ENCODE measurements at regions not wholly inside any gene's neighbourhood (a gene's known extent, or its start where the extent isn't known, plus 50 kb on each side); places are given as distances from the start of the nearest gene placed in this dataset.

DNA sequence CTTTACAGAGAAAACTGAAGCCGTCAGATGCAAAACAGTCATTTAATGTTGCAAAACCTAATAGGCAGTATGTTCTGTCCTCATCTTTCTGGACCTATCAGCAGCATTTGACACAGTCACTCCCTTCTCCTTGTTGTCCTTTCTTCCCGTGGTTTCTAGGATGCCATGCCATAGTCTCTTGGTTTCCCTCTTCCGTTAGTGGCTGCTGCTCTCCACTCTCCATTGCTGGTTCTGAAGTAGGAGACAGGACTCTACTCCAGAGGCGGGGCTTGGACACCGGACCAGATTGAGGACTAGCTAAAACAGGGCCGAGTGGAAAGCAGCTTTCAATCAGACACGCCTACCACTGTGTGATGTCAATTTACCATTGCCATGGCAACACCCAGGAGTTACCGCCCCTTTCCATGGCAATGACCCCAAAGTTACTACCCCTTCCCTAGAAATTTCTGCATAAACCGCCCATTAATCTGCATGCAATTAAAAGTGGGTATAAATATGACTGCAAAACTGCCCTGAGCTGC is 88.8 kb upstream of the CCDC160 start:
- no peaks in the 10 kb centered on the region for H3K9me3 ChIP-seq (ENCODE audit: control extremely low read depth in 1 of 3, control insufficient read depth in 2 of 3, insufficient read depth in 1 of 3, low read length in 2 of 3)
- H3K4me2 ChIP-seq (replicated peaks; ENCODE audit: low read depth, low read length, poor library complexity, severe bottlenecking): peak overlapping the region; percentile 52
- H3K36me3 ChIP-seq (replicated peaks in 1 of 2; ENCODE audit: control extremely low read depth in 1 of 2, control insufficient read depth in 1 of 2, extremely low read depth in 1 of 2, insufficient read depth in 2 of 2, low read length in 1 of 2): no peaks in the 10 kb centered on the region
- intact Hi-C loops (cut with micrococcal nuclease): no loop called here
- H4K20me1 ChIP-seq (ENCODE audit: control insufficient read depth, insufficient read depth, low read length, poor library complexity, severe bottlenecking): no peaks in the 10 kb centered on the region
- no peak overlapping the region for H3K9ac ChIP-seq (ENCODE audit: low read length)
- ATAC-seq (ENCODE audit: low read depth) (no peak), DNase-seq (no peak)
- no peaks in the 10 kb centered on the region for H3K4me1 Mint-ChIP-seq
- WGBS (ENCODE audit: insufficient coverage): 100% methylated on average over 1 of the region's 9 CpGs
- no peaks in the 10 kb centered on the region for H3K27me3 ChIP-seq (replicated peaks in 1 of 4; ENCODE audit: control extremely low read depth in 1 of 4, control insufficient read depth in 3 of 4, insufficient read depth in 4 of 4, low read length in 3 of 4)
- no peaks in the 10 kb centered on the region for H3K4me1 ChIP-seq (ENCODE audit: control insufficient read depth in 2 of 2, insufficient read depth in 2 of 2, low read length in 2 of 2)
- H2AFZ ChIP-seq (ENCODE audit: insufficient read depth, low read depth, low read length, poor library complexity, severe bottlenecking): peak overlapping the region; percentile 61
- H3K4me3 ChIP-seq (ENCODE audit: control extremely low read depth in 1 of 5, extremely low read depth in 1 of 5, insufficient read depth in 1 of 5, low read depth in 2 of 5, low read length in 4 of 5): no peak overlapping the region
- no peak overlapping the region for H3K27ac Mint-ChIP-seq
- H3K79me2 ChIP-seq (ENCODE audit: control insufficient read depth, insufficient read depth, low read length): no peaks in the 10 kb centered on the region
- POLR2A ChIA-PET: no interaction called here
- no peaks in the 10 kb centered on the region for H3K27me3 Mint-ChIP-seq
- no peak overlapping the region for H3K4me3 Mint-ChIP-seq
- TF ChIP-seq, protein P1, sequence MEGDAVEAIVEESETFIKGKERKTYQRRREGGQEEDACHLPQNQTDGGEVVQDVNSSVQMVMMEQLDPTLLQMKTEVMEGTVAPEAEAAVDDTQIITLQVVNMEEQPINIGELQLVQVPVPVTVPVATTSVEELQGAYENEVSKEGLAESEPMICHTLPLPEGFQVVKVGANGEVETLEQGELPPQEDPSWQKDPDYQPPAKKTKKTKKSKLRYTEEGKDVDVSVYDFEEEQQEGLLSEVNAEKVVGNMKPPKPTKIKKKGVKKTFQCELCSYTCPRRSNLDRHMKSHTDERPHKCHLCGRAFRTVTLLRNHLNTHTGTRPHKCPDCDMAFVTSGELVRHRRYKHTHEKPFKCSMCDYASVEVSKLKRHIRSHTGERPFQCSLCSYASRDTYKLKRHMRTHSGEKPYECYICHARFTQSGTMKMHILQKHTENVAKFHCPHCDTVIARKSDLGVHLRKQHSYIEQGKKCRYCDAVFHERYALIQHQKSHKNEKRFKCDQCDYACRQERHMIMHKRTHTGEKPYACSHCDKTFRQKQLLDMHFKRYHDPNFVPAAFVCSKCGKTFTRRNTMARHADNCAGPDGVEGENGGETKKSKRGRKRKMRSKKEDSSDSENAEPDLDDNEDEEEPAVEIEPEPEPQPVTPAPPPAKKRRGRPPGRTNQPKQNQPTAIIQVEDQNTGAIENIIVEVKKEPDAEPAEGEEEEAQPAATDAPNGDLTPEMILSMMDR (IDR thresholded peaks at IDR 0.05): no peak
- TF ChIP-seq EZH2 (IDR thresholded peaks at IDR 0.05; ENCODE audit: borderline replicate concordance, insufficient read depth, low read depth, low read length, poor library complexity, severe bottlenecking): no peak
- no peak overlapping the region for H3K27ac ChIP-seq (ENCODE audit: low read length in 2 of 2)
- H3K9me3 Mint-ChIP-seq (ENCODE audit: insufficient read depth): no peaks in the 10 kb centered on the region
- CTCF ChIA-PET: interaction anchor here (2.0 kb wide), 1 partner anchor 451 kb away, joined by 4 read pairs; no protein-coding TSS in a partner anchor

DNA sequence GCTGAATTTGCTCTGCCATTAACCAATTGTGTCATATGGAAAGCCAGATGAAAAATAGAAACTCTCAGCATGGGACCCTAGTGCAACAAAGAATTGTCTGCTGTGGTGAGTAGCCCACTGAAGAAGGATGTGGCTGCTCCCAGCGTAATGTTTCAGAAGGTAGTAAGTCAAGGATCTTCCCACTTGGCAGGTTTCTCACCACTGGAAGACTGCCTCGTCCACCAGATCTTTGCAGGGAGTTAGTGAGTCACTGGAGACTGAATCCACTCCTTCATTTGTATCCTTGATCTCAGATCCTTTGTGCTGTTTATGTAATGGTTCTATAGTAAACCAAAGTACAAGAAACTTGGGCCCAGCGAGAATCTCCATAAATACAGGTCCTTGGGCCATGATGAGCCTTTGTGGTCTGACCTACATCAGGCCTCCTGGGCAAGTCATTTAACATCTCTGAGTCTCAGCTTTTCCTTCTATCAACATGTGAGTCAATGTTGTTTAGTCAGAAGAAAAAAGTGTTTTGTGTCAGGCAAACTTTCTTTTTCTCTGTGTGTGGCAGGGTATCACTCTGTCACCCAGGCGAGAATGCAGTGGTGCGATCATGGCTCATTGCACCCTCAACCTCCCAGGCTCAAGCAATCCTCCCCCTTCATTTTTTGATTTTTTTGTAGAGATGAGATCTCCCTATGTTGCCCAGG is 78.0 kb upstream of the CCDC160 start:
- ATAC-seq (ENCODE audit: low read depth) (no peak), DNase-seq (no peak)
- ChIA-PET POLR2A (no interaction called here), CTCF (no interaction called here)
- Histone ChIP-seq H3K4me3 (ENCODE audit: control extremely low read depth in 1 of 5, extremely low read depth in 1 of 5, insufficient read depth in 1 of 5, low read depth in 2 of 5, low read length in 4 of 5) (no peak overlapping the region), H3K4me2 (replicated peaks; ENCODE audit: low read depth, low read length, poor library complexity, severe bottlenecking) (no peak overlapping the region), H3K4me1 (ENCODE audit: control insufficient read depth in 2 of 2, insufficient read depth in 2 of 2, low read length in 2 of 2) (peaks cover 0 to 4% of the 10 kb centered on the region in 2 donors), H3K27me3 (replicated peaks in 1 of 4; ENCODE audit: control extremely low read depth in 1 of 4, control insufficient read depth in 3 of 4, insufficient read depth in 4 of 4, low read length in 3 of 4) (no peaks in the 10 kb centered on the region), H3K27ac (ENCODE audit: low read length in 2 of 2) (no peak overlapping the region), H3K9me3 (ENCODE audit: control extremely low read depth in 1 of 3, control insufficient read depth in 2 of 3, insufficient read depth in 1 of 3, low read length in 2 of 3) (no peaks in the 10 kb centered on the region), H3K36me3 (replicated peaks in 1 of 2; ENCODE audit: control extremely low read depth in 1 of 2, control insufficient read depth in 1 of 2, extremely low read depth in 1 of 2, insufficient read depth in 2 of 2, low read length in 1 of 2) (no peaks in the 10 kb centered on the region), H3K9ac (ENCODE audit: low read length) (no peak overlapping the region), H3K79me2 (ENCODE audit: control insufficient read depth, insufficient read depth, low read length) (no peaks in the 10 kb centered on the region), H2AFZ (ENCODE audit: insufficient read depth, low read depth, low read length, poor library complexity, severe bottlenecking) (no peak overlapping the region), H4K20me1 (ENCODE audit: control insufficient read depth, insufficient read depth, low read length, poor library complexity, severe bottlenecking) (no peaks in the 10 kb centered on the region)
- H3K4me1 Mint-ChIP-seq: peaks cover 8% of the 10 kb centered on the region
- TF ChIP-seq EZH2 (IDR thresholded peaks at IDR 0.05; ENCODE audit: borderline replicate concordance, insufficient read depth, low read depth, low read length, poor library complexity, severe bottlenecking): no peak
- TF ChIP-seq, protein P1 (IDR thresholded peaks at IDR 0.05): no peak
- no peak overlapping the region for H3K4me3 Mint-ChIP-seq
- H3K27ac Mint-ChIP-seq: no peak overlapping the region
- H3K9me3 Mint-ChIP-seq (ENCODE audit: insufficient read depth): no peaks in the 10 kb centered on the region
- no CpG with 5 or more reads among the region's 5 CpGs for WGBS (ENCODE audit: insufficient coverage)
- intact Hi-C loops (cut with micrococcal nuclease): no loop called here
- H3K27me3 Mint-ChIP-seq: no peaks in the 10 kb centered on the region
